ENCODE measurements at regions not wholly inside any gene's neighbourhood (a gene's known extent, or its start where the extent isn't known, plus 50 kb on each side); places are given as distances from the start of the nearest gene placed in this dataset.

GRCh38 chr10:130558746-130559546 is 422.8 kb downstream of the GLRX3 start:
- TF ChIP-seq EZH2phosphoT487 (IDR thresholded peaks at IDR 0.05; ENCODE audit: borderline replicate concordance, low read depth, low read length) (no peak), CTCF (conservative IDR thresholded peaks at IDR 0.05; ENCODE audit: low read length) (no peak)
- H3K4me2 ChIP-seq (ENCODE audit: low read length) = no peak overlapping the region
- no peak overlapping the region for H2AFZ ChIP-seq (ENCODE audit: low read length)
- no peaks in the 10 kb centered on the region for H3K9me2 ChIP-seq (ENCODE audit: insufficient read depth, low read length)
- no peaks in the 10 kb centered on the region for H3K4me1 ChIP-seq (ENCODE audit: insufficient read depth, low read length, poor library complexity, severe bottlenecking)
- H4K20me1 ChIP-seq (ENCODE audit: insufficient read depth, low read length) = no peaks in the 10 kb centered on the region
- intact Hi-C loops (cut with micrococcal nuclease; ENCODE audit: unreplicated experiment) = no loop called here
- H3K36me3 ChIP-seq (ENCODE audit: insufficient read depth, low read length) = no peaks in the 10 kb centered on the region
- no peak overlapping the region for H3K4me3 ChIP-seq (ENCODE audit: low read depth, low read length, poor library complexity, severe bottlenecking)
- ChIA-PET POLR2A (no interaction called here), CTCF (ENCODE audit: unreplicated experiment) (no interaction called here)
- BruUV-seq (replicated peaks) = no TSS peak
- no peak for DNase-seq (ENCODE audit: low spot score)
- H3K27ac ChIP-seq (ENCODE audit: low read depth, low read length, poor library complexity, severe bottlenecking) = no peak overlapping the region
- H3K79me2 ChIP-seq (ENCODE audit: insufficient read depth, low read depth, low read length) = no peaks in the 10 kb centered on the region
- H3K9me3 ChIP-seq (ENCODE audit: low read length) = no peaks in the 10 kb centered on the region

- no TSS peak for BruUV-seq (replicated peaks)
- Histone ChIP-seq H3K4me1 (ENCODE audit: insufficient read depth, low read length, poor library complexity, severe bottlenecking) (no peaks in the 10 kb centered on the region), H3K9me3 (ENCODE audit: low read length) (no peaks in the 10 kb centered on the region), H3K79me2 (ENCODE audit: insufficient read depth, low read depth, low read length) (no peaks in the 10 kb centered on the region), H3K27ac (ENCODE audit: low read depth, low read length, poor library complexity, severe bottlenecking) (no peak overlapping the region), H3K9me2 (ENCODE audit: insufficient read depth, low read length) (no peaks in the 10 kb centered on the region), H2AFZ (ENCODE audit: low read length) (no peak overlapping the region), H3K4me2 (ENCODE audit: low read length) (no peak overlapping the region), H3K36me3 (ENCODE audit: insufficient read depth, low read length) (no peaks in the 10 kb centered on the region), H3K4me3 (ENCODE audit: low read depth, low read length, poor library complexity, severe bottlenecking) (no peak overlapping the region), H4K20me1 (ENCODE audit: insufficient read depth, low read length) (no peaks in the 10 kb centered on the region)
- ChIA-PET POLR2A (no interaction called here), CTCF (ENCODE audit: unreplicated experiment) (no interaction called here)
- TF ChIP-seq EZH2phosphoT487 (IDR thresholded peaks at IDR 0.05; ENCODE audit: borderline replicate concordance, low read depth, low read length) = no peak
- TF ChIP-seq CTCF (conservative IDR thresholded peaks at IDR 0.05; ENCODE audit: low read length) = no peak
- DNase-seq (ENCODE audit: low spot score) = no peak
- intact Hi-C loops (cut with micrococcal nuclease; ENCODE audit: unreplicated experiment) = no loop called here
Observed at GRCh38 chr10:130559547-130559880, 423.3 kb downstream of the GLRX3 start.

- BruUV-seq (replicated peaks) = no TSS peak
Observed at GRCh38 chr10:130560116-130560515, 423.9 kb downstream of the GLRX3 start.

More at GRCh38 chr10:130560116-130560515, 423.9 kb downstream of the GLRX3 start:
- Histone ChIP-seq H4K20me1 (ENCODE audit: insufficient read depth, low read length) (no peaks in the 10 kb centered on the region), H3K4me1 (ENCODE audit: insufficient read depth, low read length, poor library complexity, severe bottlenecking) (no peaks in the 10 kb centered on the region), H3K79me2 (ENCODE audit: insufficient read depth, low read depth, low read length) (no peaks in the 10 kb centered on the region), H3K9me3 (ENCODE audit: low read length) (no peaks in the 10 kb centered on the region), H3K27ac (ENCODE audit: low read depth, low read length, poor library complexity, severe bottlenecking) (no peak overlapping the region), H3K4me3 (ENCODE audit: low read depth, low read length, poor library complexity, severe bottlenecking) (no peak overlapping the region), H2AFZ (ENCODE audit: low read length) (no peak overlapping the region), H3K9me2 (ENCODE audit: insufficient read depth, low read length) (no peaks in the 10 kb centered on the region), H3K36me3 (ENCODE audit: insufficient read depth, low read length) (no peaks in the 10 kb centered on the region), H3K4me2 (ENCODE audit: low read length) (no peak overlapping the region)
- TF ChIP-seq CTCF (conservative IDR thresholded peaks at IDR 0.05; ENCODE audit: low read length) (no peak), EZH2phosphoT487 (IDR thresholded peaks at IDR 0.05; ENCODE audit: borderline replicate concordance, low read depth, low read length) (no peak)
- no peak for DNase-seq (ENCODE audit: low spot score)
- CTCF ChIA-PET (ENCODE audit: unreplicated experiment) = no interaction called here
- intact Hi-C loops (cut with micrococcal nuclease; ENCODE audit: unreplicated experiment) = no loop called here
- POLR2A ChIA-PET = no interaction called here
